ENCODE measurements at regions not wholly inside any gene's neighbourhood (a gene's known extent, or its start where the extent isn't known, plus 50 kb on each side); places are given as distances from the start of the nearest gene placed in this dataset.

- TF ChIP-seq BCL3 (IDR thresholded peaks at IDR 0.05; ENCODE audit: borderline replicate concordance, insufficient read depth, low read depth, low read length, poor library complexity, severe bottlenecking): no peak
- no peak for TF ChIP-seq SIN3A (IDR thresholded peaks at IDR 0.05; ENCODE audit: low read depth, low read length)
- TF ChIP-seq SMAD1 (IDR thresholded peaks at IDR 0.05; ENCODE audit: low read depth, partially characterized antibody): no peak
- TF ChIP-seq EGR1 (IDR thresholded peaks at IDR 0.05; ENCODE audit: borderline replicate concordance in 1 of 2, low read depth in 2 of 2, low read length in 2 of 2): no peak
- TF ChIP-seq CREM (IDR thresholded peaks at IDR 0.05; ENCODE audit: low read depth): no peak
- no peak for TF ChIP-seq DPF2 (IDR thresholded peaks at IDR 0.05)
- TF ChIP-seq ZZZ3 (IDR thresholded peaks at IDR 0.05; ENCODE audit: control insufficient read depth, insufficient read length, low read depth): no peak
- no peak for TF ChIP-seq SREBF1 (IDR thresholded peaks at IDR 0.05; ENCODE audit: low read length)
These were observed 388.1 kb upstream of the CHAC2 start (continued) for GRCh38 chr2:53379547-53379946.

- ATAC-seq (no peak), FAIRE-seq (no peak), DNase-seq (ENCODE audit: low read depth, low spot score) (no peak)
- Histone ChIP-seq H3K9ac (ENCODE audit: control insufficient read depth, insufficient read depth, low read length) (no peak overlapping the region), H3K4me2 (ENCODE audit: control insufficient read depth, insufficient read depth) (no peak overlapping the region), H3K79me2 (ENCODE audit: control insufficient read depth, insufficient read depth, low read length) (no peaks in the 10 kb centered on the region), H3K4me1 (ENCODE audit: control insufficient read depth, insufficient read depth, low read length) (no peaks in the 10 kb centered on the region), H3K27me3 (replicated peaks in 1 of 2; ENCODE audit: control insufficient read depth in 2 of 2, insufficient read depth in 2 of 2, low read length in 1 of 2) (no peaks in the 10 kb centered on the region), H3K4me3 (no peak overlapping the region), H2AFZ (ENCODE audit: control insufficient read depth, low read depth, low read length) (no peak overlapping the region), H3K27ac (ENCODE audit: control insufficient read depth, insufficient read depth) (no peak overlapping the region), H4K20me1 (ENCODE audit: control insufficient read depth, insufficient read depth) (no peaks in the 10 kb centered on the region), H3K36me3 (ENCODE audit: control insufficient read depth in 2 of 2, insufficient read depth in 2 of 2, low read length in 1 of 2) (no peaks in the 10 kb centered on the region), H3K9me3 (replicated peaks; ENCODE audit: control insufficient read depth, insufficient read depth, low read length) (no peaks in the 10 kb centered on the region)
- no TSS peak for BruUV-seq (replicated peaks)
- ChIA-PET RAD21 (ENCODE audit: unreplicated experiment) (no interaction called here), SMC1A (ENCODE audit: uncharacterized antibody, unreplicated experiment) (no interaction called here), CTCF (no interaction called here), POLR2A (no interaction called here)
- intact Hi-C loops (cut with micrococcal nuclease; ENCODE audit: unreplicated experiment): no loop called here
- in situ Hi-C loops (cut with MboI): no loop called here
- 0% methylated on average over 1 of the region's 1 CpG for WGBS (ENCODE audit: insufficient coverage, insufficient replicate concordance, low lambda C conversion rate, missing lambda C conversion rate)
- TF ChIP-seq IRF4 (IDR thresholded peaks at IDR 0.05; ENCODE audit: low read depth, low read length) (no peak), MEF2A (IDR thresholded peaks at IDR 0.05; ENCODE audit: insufficient read depth, low read depth, low read length) (no peak), ESRRA (IDR thresholded peaks at IDR 0.05; ENCODE audit: low read length) (no peak), ZBTB4 (CRISPR knock-in tag; IDR thresholded peaks at IDR 0.05) (no peak), EZH2 (IDR thresholded peaks at IDR 0.05; ENCODE audit: borderline replicate concordance, control insufficient read depth, low read depth, low read length) (no peak), YBX1 (IDR thresholded peaks at IDR 0.05) (no peak), FOS (IDR thresholded peaks at IDR 0.05; ENCODE audit: borderline replicate concordance, extremely low read depth, insufficient read length) (no peak), HSF1 (IDR thresholded peaks at IDR 0.05; ENCODE audit: low read depth, low read length) (no peak), ZNF24 (IDR thresholded peaks at IDR 0.05) (no peak), SP1 (IDR thresholded peaks at IDR 0.05; ENCODE audit: low read depth, low read length) (no peak), USF1 (IDR thresholded peaks at IDR 0.05; ENCODE audit: borderline replicate concordance, extremely low read length, insufficient read depth, low read depth, low read length) (no peak)
These were observed 388.8 kb upstream of the CHAC2 start for GRCh38 chr2:53378791-53379190.
